ENCODE measurements at regions not wholly inside any gene's neighbourhood (a gene's known extent, or its start where the extent isn't known, plus 50 kb on each side); places are given as distances from the start of the nearest gene placed in this dataset.
"Not testable (repeated sequence)": the region's sequence is repeated elsewhere in the genome, so short reads cannot be mapped to it uniquely, and the experiment has no call there.

DNA sequence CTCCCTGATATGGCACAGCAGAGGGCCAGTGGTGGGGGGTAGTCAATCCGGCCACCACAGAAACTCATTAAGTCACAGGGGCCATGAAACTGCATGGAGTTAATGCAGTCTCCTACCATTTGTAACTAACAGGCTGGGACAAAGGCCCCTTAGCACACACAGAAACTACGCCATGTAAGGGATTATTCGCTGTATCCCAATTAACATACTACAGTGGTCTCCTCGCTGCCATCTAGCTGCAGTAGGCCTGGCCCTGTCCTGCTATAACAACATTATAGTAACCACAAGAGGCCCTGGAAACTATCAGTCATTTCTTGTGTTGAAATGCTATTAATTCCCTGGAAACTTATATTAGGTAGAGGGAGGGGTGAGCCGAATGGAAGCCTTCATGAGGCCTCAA is 72.3 kb upstream of the CCN2 start (continued):
- no peak for TF ChIP-seq AR (CRISPR knock-in tag; IDR thresholded peaks at IDR 0.05)
- TF ChIP-seq, protein P1, sequence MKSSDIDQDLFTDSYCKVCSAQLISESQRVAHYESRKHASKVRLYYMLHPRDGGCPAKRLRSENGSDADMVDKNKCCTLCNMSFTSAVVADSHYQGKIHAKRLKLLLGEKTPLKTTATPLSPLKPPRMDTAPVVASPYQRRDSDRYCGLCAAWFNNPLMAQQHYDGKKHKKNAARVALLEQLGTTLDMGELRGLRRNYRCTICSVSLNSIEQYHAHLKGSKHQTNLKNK (CRISPR knock-in tag; IDR thresholded peaks at IDR 0.05): no peak

DNA sequence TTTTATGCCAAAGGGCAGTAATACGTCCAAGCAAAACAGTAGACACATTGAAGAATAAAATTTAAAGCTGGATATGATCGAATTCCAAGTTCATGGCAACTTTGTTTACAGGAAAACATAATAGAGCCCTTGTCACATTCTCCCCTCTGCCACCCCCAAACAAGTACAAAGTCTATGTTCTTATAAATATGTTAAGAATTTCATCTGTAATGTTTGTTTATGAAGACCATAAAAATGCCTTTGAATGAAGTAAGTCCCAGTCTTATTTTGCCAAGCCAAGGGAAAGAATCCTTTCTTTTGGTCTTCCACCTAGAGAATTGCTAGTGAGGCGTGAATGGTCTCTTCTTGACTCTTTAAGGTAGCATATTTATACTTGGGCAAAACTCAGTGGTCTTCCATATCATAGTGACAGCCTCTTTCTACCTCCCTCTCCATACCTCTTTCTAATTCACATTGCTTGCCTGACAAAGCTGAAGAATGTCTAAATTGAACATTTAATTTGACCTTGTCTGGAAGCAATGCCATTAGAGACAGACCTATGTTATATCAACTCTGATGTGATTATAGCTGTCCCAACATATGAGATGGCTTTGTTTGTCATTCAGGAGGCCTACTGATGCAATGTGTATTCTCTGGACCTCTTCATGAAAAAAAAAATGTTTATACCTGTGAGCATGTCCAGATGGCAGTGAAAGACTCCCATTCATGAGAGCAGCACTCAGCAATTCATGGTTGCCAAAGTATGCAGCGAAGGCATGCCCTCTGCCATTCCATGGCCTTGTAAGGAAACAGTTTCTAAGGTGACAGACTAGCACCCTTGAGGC is 70.6 kb upstream of the CCN2 start:
- ATAC-seq (no peak), DNase-seq (ENCODE audit: low spot score) (no peak)
- Mint-ChIP-seq H3K36me3 (no peaks in the 10 kb centered on the region), H3K9me3 (peaks cover 6% of the 10 kb centered on the region), H3K4me1 (peaks cover 27% of the 10 kb centered on the region), H3K4me3 (no peak overlapping the region), H3K27me3 (ENCODE audit: low read depth) (no peaks in the 10 kb centered on the region), H3K27ac (peak overlapping the region; percentile 18; the same call in 1 of the 2 replicates)
- ChIA-PET CTCF (no interaction called here), POLR2A (no interaction called here)
- no peak for TF ChIP-seq ZNF317 (CRISPR knock-in tag; IDR thresholded peaks at IDR 0.05; ENCODE audit: borderline replicate concordance, low read depth)
- no peak for TF ChIP-seq HMGA2 (CRISPR knock-in tag; IDR thresholded peaks at IDR 0.05)
- peak; percentile 97 for TF ChIP-seq GABPB1 (CRISPR knock-in tag; IDR thresholded peaks at IDR 0.05)

GRCh38 chr6:132020918-132021317 is 69.7 kb upstream of the CCN2 start:
- H3K4me3 Mint-ChIP-seq; POLR2A ChIA-PET; ATAC-seq; H3K27ac Mint-ChIP-seq; CTCF ChIA-PET; DNase-seq (ENCODE audit: low spot score); H3K36me3 Mint-ChIP-seq; H3K9me3 Mint-ChIP-seq; H3K27me3 Mint-ChIP-seq (ENCODE audit: low read depth): not testable (repeated sequence)
- peaks cover 19% of the 10 kb centered on the region for H3K4me1 Mint-ChIP-seq

GRCh38 chr6:132020138-132020581 is 69.0 kb upstream of the CCN2 start:
- ChIA-PET POLR2A (no interaction called here), CTCF (no interaction called here)
- no peak for ATAC-seq

DNA sequence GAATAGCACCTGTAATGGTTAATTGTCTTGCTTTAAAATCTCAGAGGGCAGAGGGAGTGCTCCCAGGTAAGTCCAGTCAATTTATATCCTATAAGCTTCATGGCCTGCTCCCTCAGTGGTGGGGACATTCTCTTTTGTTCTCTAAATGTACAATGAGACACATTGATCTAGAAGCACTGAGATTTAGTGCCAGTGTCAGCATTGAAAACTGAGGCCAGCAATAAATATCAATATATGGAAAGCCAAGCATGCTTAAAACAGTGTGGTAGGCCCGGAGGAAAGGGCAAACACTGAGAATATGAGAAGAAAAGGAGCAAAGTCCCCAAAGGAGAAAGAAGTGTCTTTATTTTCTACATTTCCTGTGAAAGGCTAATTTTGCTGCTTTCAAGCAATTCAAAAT is 68.4 kb upstream of the CCN2 start:
- ATAC-seq: no peak
- Mint-ChIP-seq H3K9me3 (peaks cover 5% of the 10 kb centered on the region), H3K4me1 (peaks cover 11% of the 10 kb centered on the region), H3K36me3 (no peaks in the 10 kb centered on the region), H3K27me3 (ENCODE audit: low read depth) (no peaks in the 10 kb centered on the region), H3K4me3 (no peak overlapping the region), H3K27ac (no peak overlapping the region; the same call in 1 of the 2 replicates)
- ChIA-PET POLR2A (no interaction called here), CTCF (no interaction called here)
- no peak for DNase-seq (ENCODE audit: low spot score)
- TF ChIP-seq ZNF396 (CRISPR knock-in tag; IDR thresholded peaks at IDR 0.05; ENCODE audit: borderline replicate concordance) (no peak), JUN (CRISPR knock-in tag; IDR thresholded peaks at IDR 0.05) (no peak), MYBL2 (CRISPR knock-in tag; IDR thresholded peaks at IDR 0.05) (no peak), ERG (CRISPR knock-in tag; IDR thresholded peaks at IDR 0.05) (no peak), RELA (CRISPR knock-in tag; IDR thresholded peaks at IDR 0.05; ENCODE audit: borderline replicate concordance) (no peak), ZNF121 (CRISPR knock-in tag; IDR thresholded peaks at IDR 0.05) (no peak), IRF2 (CRISPR knock-in tag; IDR thresholded peaks at IDR 0.05; ENCODE audit: borderline replicate concordance, low read depth) (no peak), TP53 (CRISPR knock-in tag; IDR thresholded peaks at IDR 0.05) (no peak)

More at GRCh38 chr6:132020138-132020581, 69.0 kb upstream of the CCN2 start:
- no peaks in the 10 kb centered on the region for H3K27me3 Mint-ChIP-seq (ENCODE audit: low read depth)
- DNase-seq (ENCODE audit: low spot score): no peak
- peak overlapping the region; percentile 2; the same call in 1 of the 2 replicates for H3K27ac Mint-ChIP-seq
- H3K36me3 Mint-ChIP-seq: no peaks in the 10 kb centered on the region
- H3K4me3 Mint-ChIP-seq: no peak overlapping the region
- peaks cover 6% of the 10 kb centered on the region for H3K9me3 Mint-ChIP-seq
- TF ChIP-seq, protein P2, sequence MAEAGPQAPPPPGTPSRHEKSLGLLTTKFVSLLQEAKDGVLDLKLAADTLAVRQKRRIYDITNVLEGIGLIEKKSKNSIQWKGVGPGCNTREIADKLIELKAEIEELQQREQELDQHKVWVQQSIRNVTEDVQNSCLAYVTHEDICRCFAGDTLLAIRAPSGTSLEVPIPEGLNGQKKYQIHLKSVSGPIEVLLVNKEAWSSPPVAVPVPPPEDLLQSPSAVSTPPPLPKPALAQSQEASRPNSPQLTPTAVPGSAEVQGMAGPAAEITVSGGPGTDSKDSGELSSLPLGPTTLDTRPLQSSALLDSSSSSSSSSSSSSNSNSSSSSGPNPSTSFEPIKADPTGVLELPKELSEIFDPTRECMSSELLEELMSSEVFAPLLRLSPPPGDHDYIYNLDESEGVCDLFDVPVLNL (CRISPR knock-in tag; IDR thresholded peaks at IDR 0.05; ENCODE audit: borderline replicate concordance, low read depth): no peak
- TF ChIP-seq NFATC4 (CRISPR knock-in tag; IDR thresholded peaks at IDR 0.05): no peak
- peaks cover 11% of the 10 kb centered on the region for H3K4me1 Mint-ChIP-seq
